Right lobe of liver (tissue), 4 donors: ENCODE measurements at regions not wholly inside any gene's neighbourhood (a gene's known extent, or its start where the extent isn't known, plus 50 kb on each side); places are given as distances from the start of the nearest gene placed in this dataset.

Source experiments
- CTCF ChIP-seq, 4 donors: fragments of 200-600 bp in 3 of 4; fragments of 450-650 bp in 1 of 4; IDR thresholded peaks; one replicate each; pipeline versions ENCODE4 v1.5.1 to v1.8.0; 2016 to 2022; ENCODE audit warnings: antibody characterized with exemption in 4 of 4, mild to moderate bottlenecking in 2 of 4
- POLR2A ChIP-seq: fragments of 450-650 bp; IDR thresholded peaks from one replicate; pipeline ENCODE4 v1.6.1; 2017; ENCODE audit warnings: antibody characterized with exemption, mild to moderate bottlenecking
- donor health status: DM: no; HTN: no; CAD: no.
- donor health status: DM: no; HTN: no; CAD: no.
- donor health status: DM: no; HTN: yes; CAD: no.

- TF ChIP-seq CTCF (IDR thresholded peaks at IDR 0.05) (no peak), POLR2A (no peak)
Measured at GRCh38 chr10:107727767-107728317, 563.3 kb upstream of the SORCS1 start.
